SK-N-SH (cell line): ENCODE measurements at regions not wholly inside any gene's neighbourhood (a gene's known extent, or its start where the extent isn't known, plus 50 kb on each side); places are given as distances from the start of the nearest gene placed in this dataset.

ENCODE experiments used
- CTCF ChIA-PET: fragments of 300-600, 350-600 bp; formaldehyde crosslinking; extraction: SDS; loops from one replicate; lab custom pipeline; 2021; lab: Yijun Ruan, JAX
- POLR2A ChIA-PET: fragments of 350-600 bp; sonication (Branson Sonifier 250); formaldehyde crosslinking; extraction: SDS; loops from one replicate; lab custom pipeline; 2020; ENCODE audit warnings: antibody characterized with exemption, inconsistent platforms; lab: Yijun Ruan, JAX
- DNase-seq: peaks from one replicate; pipeline ENCODE4 v3.0.0; 2012
- H2AFZ ChIP-seq: fragments of 200-600 bp; sonication (generic); 2 replicates; pipeline ENCODE4 v1.8.1; 2016; ENCODE audit warnings: antibody characterized with exemption, mild to moderate bottlenecking, low read depth
- H3F3A ChIP-seq: fragments of 200-600 bp; sonication (generic); replicated peaks from 2 replicates; pipeline ENCODE3; 2016; ENCODE audit warnings: antibody characterized with exemption, mild to moderate bottlenecking; ENCODE audit not compliant: insufficient read depth
- H3K27ac ChIP-seq, 2 experiments: fragments of 200-500 bp in 1 of 2; fragments of 200-600 bp in 1 of 2; sonication (Bioruptor generic) in 1 of 2; sonication (generic), shearing (Covaris generic) in 1 of 2; 2 replicates each; pipeline versions ENCODE4 v1.5.1 to v1.6.1; 2014 to 2016; ENCODE audit warnings: low read depth in 2 of 2, inconsistent platforms in 1 of 2, low read length in 1 of 2, mild to moderate bottlenecking in 1 of 2, mixed read lengths in 1 of 2
- H3K27me3 ChIP-seq: fragments of 200-600 bp; sonication (generic), shearing (Covaris generic); 2 replicates; pipeline ENCODE4 v1.6.1; 2016; ENCODE audit warnings: mixed run types; ENCODE audit not compliant: insufficient read depth
- H3K36me3 ChIP-seq, 2 experiments: fragments of 200-500 bp in 1 of 2; fragments of 200-600 bp in 1 of 2; sonication (Bioruptor generic) in 1 of 2; sonication (generic) in 1 of 2; replicated peaks in 1 of 2; 2 replicates each; pipeline versions ENCODE3 to v1.5.1; 2014 to 2016; ENCODE audit warnings: low read length in 1 of 2, mild to moderate bottlenecking in 1 of 2; ENCODE audit not compliant: insufficient read depth in 2 of 2, control insufficient read depth in 1 of 2
- H3K4me1 ChIP-seq, 2 experiments: fragments of 200-500 bp in 1 of 2; fragments of 200-600 bp in 1 of 2; sonication (Bioruptor generic) in 1 of 2; sonication (generic), shearing (Covaris generic) in 1 of 2; 2 replicates each; pipeline versions ENCODE4 v1.5.1 to v1.6.1; 2014 to 2016; ENCODE audit warnings: low read depth in 1 of 2, low read length in 1 of 2, mixed run types in 1 of 2; ENCODE audit not compliant: insufficient read depth in 2 of 2, control insufficient read depth in 1 of 2
- H3K4me2 ChIP-seq: fragments of 200-600 bp; sonication (generic), shearing (Covaris generic); 2 replicates; pipeline ENCODE4 v1.6.1; 2017; ENCODE audit warnings: mixed run types
- H3K4me3 ChIP-seq, 2 experiments: fragments of 200-500 bp in 1 of 2; fragments of 200-600 bp in 1 of 2; sonication (Bioruptor generic) in 1 of 2; sonication (generic), shearing (Covaris generic) in 1 of 2; 2 replicates each; pipeline versions ENCODE4 v1.5.1 to v1.8.1; 2014 to 2016; ENCODE audit warnings: low read depth in 2 of 2, inconsistent platforms in 1 of 2, low read length in 1 of 2, mild to moderate bottlenecking in 1 of 2, mixed read lengths in 1 of 2, moderate library complexity in 1 of 2
- H3K79me2 ChIP-seq: fragments of 200-600 bp; sonication (generic); 2 replicates; pipeline ENCODE4 v1.8.1; 2017; ENCODE audit warnings: mild to moderate bottlenecking; ENCODE audit not compliant: insufficient read depth
- H3K9ac ChIP-seq: fragments of 200-600 bp; sonication (generic); 2 replicates; pipeline ENCODE4 v1.6.1; 2017; ENCODE audit warnings: mixed run types
- H3K9me2 ChIP-seq: fragments of 200-600 bp; sonication (generic); 2 replicates; pipeline ENCODE4 v1.6.1; 2017; ENCODE audit warnings: mixed run types
- H3K9me3 ChIP-seq: fragments of 200-600 bp; sonication (generic); 2 replicates; pipeline ENCODE4 v1.6.1; 2017; ENCODE audit warnings: mixed run types, mild to moderate bottlenecking, moderate library complexity
- H4K20me1 ChIP-seq: fragments of 200-600 bp; sonication (generic); 2 replicates; pipeline ENCODE4 v1.6.1; 2017; ENCODE audit warnings: mild to moderate bottlenecking, mixed run types; ENCODE audit not compliant: insufficient read depth
- ELF1 ChIP-seq: IDR thresholded peaks from 2 replicates; pipeline ENCODE4 v1.4.0; 2012
- EP300 ChIP-seq, 2 experiments: IDR thresholded peaks; 2 replicates each; pipeline versions ENCODE4 v1.4.0 to v1.6.1; 2012; ENCODE audit warnings: borderline replicate concordance in 1 of 2, low read depth in 1 of 2, low read length in 1 of 2
- FOXJ3 ChIP-seq: sonication (generic); formaldehyde crosslinking; IDR thresholded peaks from 2 replicates; pipeline ENCODE4 v1.5.1; 2020; ENCODE audit warnings: mild to moderate bottlenecking, missing genetic modification reagents
- GABPA ChIP-seq: IDR thresholded peaks from 2 replicates; pipeline ENCODE4 v1.4.0; 2012; ENCODE audit warnings: low read depth, mild to moderate bottlenecking
- NFIC ChIP-seq: IDR thresholded peaks from 2 replicates; pipeline ENCODE4 v1.4.0; 2012; ENCODE audit warnings: borderline replicate concordance
- RAD21 ChIP-seq: IDR thresholded peaks from 2 replicates; pipeline ENCODE4 v1.6.1; 2012; ENCODE audit warnings: mild to moderate bottlenecking, low read length
- RCOR1 ChIP-seq: fragments of 150-350 bp; IDR thresholded peaks from 2 replicates; pipeline ENCODE4 v1.6.1; 2017; ENCODE audit warnings: antibody characterized with exemption, low read length
- RFX5 ChIP-seq: IDR thresholded peaks from 2 replicates; pipeline ENCODE4 v1.6.1; 2012; ENCODE audit warnings: mild to moderate bottlenecking, improper control_type of control experiment, low read length
- SMC3 ChIP-seq: IDR thresholded peaks from 2 replicates; pipeline ENCODE4 v1.6.1; 2012; ENCODE audit warnings: low read depth, low read length, improper control_type of control experiment
- TAF1 ChIP-seq: IDR thresholded peaks from 2 replicates; pipeline ENCODE4 v1.6.1; 2012; ENCODE audit warnings: low read depth, mild to moderate bottlenecking, low read length, moderate library complexity, borderline replicate concordance
- TCF12 ChIP-seq: IDR thresholded peaks from 2 replicates; pipeline ENCODE4 v1.4.0; 2012
- TEAD4 ChIP-seq: IDR thresholded peaks from 2 replicates; pipeline ENCODE4 v1.4.0; 2012; ENCODE audit warnings: mild to moderate bottlenecking, borderline replicate concordance; ENCODE audit not compliant: insufficient read depth
- YY1 ChIP-seq: IDR thresholded peaks from 2 replicates; pipeline ENCODE4 v1.4.0; 2012; ENCODE audit warnings: low read depth, mild to moderate bottlenecking
- WGBS: methylation state at CpG from one replicate; pipeline ENCODE4 v1.1.6; 2017; ENCODE audit warnings: low lambda C conversion rate; 5-methylcytosine and 5-hydroxymethylcytosine counted together
- TF ChIP-seq, protein P1 (sequence below): IDR thresholded peaks from 2 replicates; pipeline ENCODE4 v1.4.0; 2012; ENCODE audit warnings: low read depth, borderline replicate concordance
- TF ChIP-seq, protein P2 (sequence below): IDR thresholded peaks from 2 replicates; pipeline ENCODE4; 2012
- TF ChIP-seq, protein P3 (sequence below): fragments of 150-350 bp; IDR thresholded peaks from 2 replicates; pipeline ENCODE4 v1.6.1; 2017; ENCODE audit warnings: antibody characterized with exemption, low read length, low read depth, borderline replicate concordance
- TF ChIP-seq, protein P4 (sequence below): fragments of 150-350 bp; IDR thresholded peaks from 2 replicates; pipeline ENCODE4 v1.6.1; 2016; ENCODE audit warnings: mild to moderate bottlenecking, low read depth, low read length
- TF ChIP-seq, protein P5 (sequence below): fragments of 200-600 bp; sonication (generic); IDR thresholded peaks from 2 replicates; pipeline ENCODE4 v1.6.1; 2017; ENCODE audit warnings: antibody characterized with exemption, mild to moderate bottlenecking, moderate library complexity

DNA sequence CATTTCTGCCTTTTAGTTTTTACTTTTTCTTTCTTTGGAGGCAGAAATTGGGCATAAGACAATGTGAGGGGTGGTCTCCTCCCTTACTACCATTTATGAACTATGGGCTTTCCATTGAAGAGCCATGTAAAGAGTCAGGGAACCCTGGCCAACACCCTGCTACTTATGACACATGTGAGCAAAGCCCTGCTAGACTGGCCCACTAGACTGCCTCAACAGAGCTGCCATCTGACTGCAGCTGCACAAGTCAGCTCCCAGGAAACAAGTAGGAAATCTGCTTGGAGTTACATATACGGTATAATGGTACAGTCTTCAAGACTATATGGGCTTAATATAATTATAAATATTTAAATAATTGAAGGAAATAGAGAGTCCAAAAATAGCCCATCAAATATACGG is 816.8 kb downstream of the TRIB2 start:
- H4K20me1 ChIP-seq: no peaks in the 10 kb centered on the region
- no peak overlapping the region for H3K27ac ChIP-seq
- TF ChIP-seq ELF1 (no peak), TCF12 (no peak), YY1 (no peak), FOXJ3 (CRISPR knock-in tag) (no peak), RFX5 (no peak), RCOR1 (no peak), RAD21 (no peak), NFIC (no peak), GABPA (no peak), TEAD4 (no peak), SMC3 (no peak), TAF1 (no peak), EP300 (IDR thresholded peaks at IDR 0.05; ENCODE audit: borderline replicate concordance in 1 of 2, low read depth in 1 of 2, low read length in 1 of 2) (no peak)
- TF ChIP-seq, protein P1, sequence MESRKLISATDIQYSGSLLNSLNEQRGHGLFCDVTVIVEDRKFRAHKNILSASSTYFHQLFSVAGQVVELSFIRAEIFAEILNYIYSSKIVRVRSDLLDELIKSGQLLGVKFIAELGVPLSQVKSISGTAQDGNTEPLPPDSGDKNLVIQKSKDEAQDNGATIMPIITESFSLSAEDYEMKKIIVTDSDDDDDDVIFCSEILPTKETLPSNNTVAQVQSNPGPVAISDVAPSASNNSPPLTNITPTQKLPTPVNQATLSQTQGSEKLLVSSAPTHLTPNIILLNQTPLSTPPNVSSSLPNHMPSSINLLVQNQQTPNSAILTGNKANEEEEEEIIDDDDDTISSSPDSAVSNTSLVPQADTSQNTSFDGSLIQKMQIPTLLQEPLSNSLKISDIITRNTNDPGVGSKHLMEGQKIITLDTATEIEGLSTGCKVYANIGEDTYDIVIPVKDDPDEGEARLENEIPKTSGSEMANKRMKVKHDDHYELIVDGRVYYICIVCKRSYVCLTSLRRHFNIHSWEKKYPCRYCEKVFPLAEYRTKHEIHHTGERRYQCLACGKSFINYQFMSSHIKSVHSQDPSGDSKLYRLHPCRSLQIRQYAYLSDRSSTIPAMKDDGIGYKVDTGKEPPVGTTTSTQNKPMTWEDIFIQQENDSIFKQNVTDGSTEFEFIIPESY: no peak
- TF ChIP-seq, protein P2, sequence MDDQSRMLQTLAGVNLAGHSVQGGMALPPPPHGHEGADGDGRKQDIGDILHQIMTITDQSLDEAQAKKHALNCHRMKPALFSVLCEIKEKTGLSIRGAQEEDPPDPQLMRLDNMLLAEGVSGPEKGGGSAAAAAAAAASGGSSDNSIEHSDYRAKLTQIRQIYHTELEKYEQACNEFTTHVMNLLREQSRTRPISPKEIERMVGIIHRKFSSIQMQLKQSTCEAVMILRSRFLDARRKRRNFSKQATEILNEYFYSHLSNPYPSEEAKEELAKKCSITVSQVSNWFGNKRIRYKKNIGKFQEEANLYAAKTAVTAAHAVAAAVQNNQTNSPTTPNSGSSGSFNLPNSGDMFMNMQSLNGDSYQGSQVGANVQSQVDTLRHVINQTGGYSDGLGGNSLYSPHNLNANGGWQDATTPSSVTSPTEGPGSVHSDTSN: no peak
- TF ChIP-seq, protein P3, sequence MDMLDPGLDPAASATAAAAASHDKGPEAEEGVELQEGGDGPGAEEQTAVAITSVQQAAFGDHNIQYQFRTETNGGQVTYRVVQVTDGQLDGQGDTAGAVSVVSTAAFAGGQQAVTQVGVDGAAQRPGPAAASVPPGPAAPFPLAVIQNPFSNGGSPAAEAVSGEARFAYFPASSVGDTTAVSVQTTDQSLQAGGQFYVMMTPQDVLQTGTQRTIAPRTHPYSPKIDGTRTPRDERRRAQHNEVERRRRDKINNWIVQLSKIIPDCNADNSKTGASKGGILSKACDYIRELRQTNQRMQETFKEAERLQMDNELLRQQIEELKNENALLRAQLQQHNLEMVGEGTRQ: no peak
- TF ChIP-seq, protein P4, sequence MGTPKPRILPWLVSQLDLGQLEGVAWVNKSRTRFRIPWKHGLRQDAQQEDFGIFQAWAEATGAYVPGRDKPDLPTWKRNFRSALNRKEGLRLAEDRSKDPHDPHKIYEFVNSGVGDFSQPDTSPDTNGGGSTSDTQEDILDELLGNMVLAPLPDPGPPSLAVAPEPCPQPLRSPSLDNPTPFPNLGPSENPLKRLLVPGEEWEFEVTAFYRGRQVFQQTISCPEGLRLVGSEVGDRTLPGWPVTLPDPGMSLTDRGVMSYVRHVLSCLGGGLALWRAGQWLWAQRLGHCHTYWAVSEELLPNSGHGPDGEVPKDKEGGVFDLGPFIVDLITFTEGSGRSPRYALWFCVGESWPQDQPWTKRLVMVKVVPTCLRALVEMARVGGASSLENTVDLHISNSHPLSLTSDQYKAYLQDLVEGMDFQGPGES: no peak
- TF ChIP-seq, protein P5, sequence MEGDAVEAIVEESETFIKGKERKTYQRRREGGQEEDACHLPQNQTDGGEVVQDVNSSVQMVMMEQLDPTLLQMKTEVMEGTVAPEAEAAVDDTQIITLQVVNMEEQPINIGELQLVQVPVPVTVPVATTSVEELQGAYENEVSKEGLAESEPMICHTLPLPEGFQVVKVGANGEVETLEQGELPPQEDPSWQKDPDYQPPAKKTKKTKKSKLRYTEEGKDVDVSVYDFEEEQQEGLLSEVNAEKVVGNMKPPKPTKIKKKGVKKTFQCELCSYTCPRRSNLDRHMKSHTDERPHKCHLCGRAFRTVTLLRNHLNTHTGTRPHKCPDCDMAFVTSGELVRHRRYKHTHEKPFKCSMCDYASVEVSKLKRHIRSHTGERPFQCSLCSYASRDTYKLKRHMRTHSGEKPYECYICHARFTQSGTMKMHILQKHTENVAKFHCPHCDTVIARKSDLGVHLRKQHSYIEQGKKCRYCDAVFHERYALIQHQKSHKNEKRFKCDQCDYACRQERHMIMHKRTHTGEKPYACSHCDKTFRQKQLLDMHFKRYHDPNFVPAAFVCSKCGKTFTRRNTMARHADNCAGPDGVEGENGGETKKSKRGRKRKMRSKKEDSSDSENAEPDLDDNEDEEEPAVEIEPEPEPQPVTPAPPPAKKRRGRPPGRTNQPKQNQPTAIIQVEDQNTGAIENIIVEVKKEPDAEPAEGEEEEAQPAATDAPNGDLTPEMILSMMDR: no peak
- H3K4me1 ChIP-seq: no peaks in the 10 kb centered on the region
- no peak overlapping the region for H3K4me3 ChIP-seq
- H2AFZ ChIP-seq: no peak overlapping the region
- no peaks in the 10 kb centered on the region for H3F3A ChIP-seq
- H3K27me3 ChIP-seq: no peaks in the 10 kb centered on the region
- 36% methylated on average over 2 of the region's 2 CpGs for WGBS
- ChIA-PET CTCF (no interaction called here), POLR2A (no interaction called here)
- no peak overlapping the region for H3K9ac ChIP-seq
- H3K79me2 ChIP-seq: no peaks in the 10 kb centered on the region
- H3K9me3 ChIP-seq: no peaks in the 10 kb centered on the region
- 0 out of 2 replicates have a peak, but pooled peaks cover 3% of the 10 kb centered on the region for H3K9me2 ChIP-seq
- H3K36me3 ChIP-seq: no peaks in the 10 kb centered on the region
- DNase-seq: no peak
- no peak overlapping the region for H3K4me2 ChIP-seq
